Fibroblast of skin of back (primary cell): ENCODE measurements at regions not wholly inside any gene's neighbourhood (a gene's known extent, or its start where the extent isn't known, plus 50 kb on each side); places are given as distances from the start of the nearest gene placed in this dataset.
A peak's percentile ranks its signal among the peaks of the same experiment; 100 is the strongest.
"Not testable (repeated sequence)": the region's sequence is repeated elsewhere in the genome, so short reads cannot be mapped to it uniquely, and the experiment has no call there.

Experiments
- DNase-seq: peaks from one replicate; pipeline ENCODE4 v3.0.0-alpha.2; 2013

DNA sequence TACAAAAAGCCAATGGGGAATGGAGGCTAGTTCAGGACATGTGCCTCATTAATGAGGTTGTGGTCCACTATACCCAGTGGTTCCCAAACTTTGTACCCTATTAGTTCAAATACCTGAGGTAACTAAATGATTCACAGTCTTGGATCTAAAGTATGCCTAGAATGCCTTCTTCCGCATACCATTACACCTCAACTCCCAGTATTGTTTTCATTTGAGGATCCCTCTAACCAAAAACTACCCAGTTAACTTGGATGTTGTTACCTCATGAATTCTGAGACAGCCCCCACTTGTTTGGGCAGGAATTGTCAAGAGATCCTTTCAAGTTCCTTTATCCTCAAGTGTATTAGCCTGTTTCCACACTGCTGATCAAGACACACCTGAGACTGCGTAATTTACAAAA is 439.2 kb downstream of the PCDH10 start:
- no peak for DNase-seq

- DNase-seq = no peak
These were observed 436.2 kb downstream of the PCDH10 start for GRCh38 chr4:133585323-133585722.

DNA sequence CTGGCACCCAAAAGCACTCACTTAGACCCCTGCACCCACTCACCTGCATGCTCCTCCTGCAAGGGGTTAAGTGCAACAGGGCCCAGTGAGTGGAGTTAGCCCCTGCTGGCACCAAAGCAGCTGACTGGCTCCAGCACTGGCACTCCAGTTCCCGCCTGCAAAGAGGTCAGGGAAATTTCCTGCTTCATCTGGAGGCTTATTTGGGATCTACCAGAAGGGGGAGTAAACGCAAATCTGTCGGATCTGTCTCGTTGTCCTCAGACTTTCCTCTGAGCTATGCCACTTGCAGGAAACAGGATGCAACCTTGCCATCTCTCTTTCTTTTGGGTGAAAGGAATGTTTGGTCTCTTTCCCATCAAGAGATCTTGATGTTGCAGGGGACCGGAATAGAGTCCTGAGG is 435.6 kb downstream of the PCDH10 start:
- no peak for DNase-seq

GRCh38 chr4:133581996-133582619 is 433.0 kb downstream of the PCDH10 start:
- DNase-seq = no peak

DNA sequence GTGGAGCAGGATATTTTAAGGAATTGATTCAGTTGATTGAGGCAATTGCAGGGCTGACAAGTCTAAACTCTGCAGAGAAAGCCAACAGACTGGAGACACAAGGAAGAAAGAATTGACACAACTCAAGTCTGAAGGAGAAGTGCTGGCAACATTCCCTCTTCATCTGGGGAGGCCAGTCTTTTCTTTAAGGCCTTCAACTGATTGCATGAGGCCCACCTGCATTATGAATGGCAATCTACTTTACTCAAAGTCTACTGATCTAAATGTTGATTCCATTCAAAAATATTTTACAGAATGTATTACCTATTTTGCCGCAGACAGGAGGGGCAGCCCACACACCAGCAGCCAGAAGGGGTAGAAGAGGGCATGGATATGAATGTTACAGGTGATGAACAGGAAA is 425.2 kb downstream of the PCDH10 start:
- no peak for DNase-seq

GRCh38 chr4:133565379-133565778 is 416.3 kb downstream of the PCDH10 start:
- peak; percentile 62 for DNase-seq

- no peak for DNase-seq
These were observed 410.9 kb downstream of the PCDH10 start for GRCh38 chr4:133559987-133560386.

- DNase-seq = peak; percentile 14
These were observed 406.6 kb downstream of the PCDH10 start for GRCh38 chr4:133555671-133556070.

- DNase-seq = no peak
These were observed 401.3 kb downstream of the PCDH10 start for GRCh38 chr4:133550436-133550835.

GRCh38 chr4:133544097-133544496 is 395.0 kb downstream of the PCDH10 start:
- no peak for DNase-seq

- DNase-seq = no peak
These were observed 388.7 kb downstream of the PCDH10 start for GRCh38 chr4:133537780-133538281.

DNA sequence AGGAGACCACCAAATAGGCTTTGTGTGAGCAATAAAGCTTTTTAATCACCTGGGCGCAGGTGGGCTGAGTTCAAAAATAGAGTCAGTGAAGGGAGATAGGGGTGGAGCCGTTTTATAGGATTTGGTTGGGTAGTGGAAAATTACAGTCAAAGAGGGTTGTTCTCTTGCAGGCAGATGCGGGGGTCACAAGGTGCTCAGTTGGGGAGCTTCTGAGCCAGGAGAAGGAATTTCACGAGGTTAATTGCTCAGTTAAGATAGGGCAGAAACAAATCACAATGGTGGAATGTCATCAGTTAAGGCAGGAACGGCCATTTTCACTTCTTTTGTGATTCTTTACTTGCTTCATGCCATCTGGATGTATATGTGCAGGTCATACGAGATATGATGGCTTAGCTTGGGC is 385.1 kb downstream of the PCDH10 start:
- DNase-seq = not testable (repeated sequence)

- DNase-seq = peak; percentile 1
These were observed 375.3 kb downstream of the PCDH10 start for GRCh38 chr4:133524369-133524768.

- peak; percentile 83 for DNase-seq
These were observed 364.8 kb downstream of the PCDH10 start for GRCh38 chr4:133513901-133514300.

DNA sequence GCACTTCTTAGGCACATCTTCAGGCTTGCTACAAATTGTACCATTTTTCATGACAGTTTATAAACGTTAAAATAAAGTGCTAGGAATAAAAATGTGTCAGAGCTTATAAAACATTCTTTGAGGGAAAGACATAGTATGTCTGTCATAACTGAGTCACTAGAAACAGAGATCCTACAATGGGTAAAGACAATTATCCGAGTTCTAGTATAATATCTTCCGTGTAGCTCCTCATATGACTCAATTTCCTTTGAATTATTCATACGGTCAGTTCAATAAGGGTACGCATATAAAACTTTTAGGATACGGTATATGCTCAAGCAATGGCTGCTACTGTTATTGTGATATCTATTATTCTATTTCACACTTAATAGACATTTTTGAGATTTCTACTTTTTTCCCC is 349.1 kb downstream of the PCDH10 start:
- peak; percentile 21 for DNase-seq

GRCh38 chr4:133493776-133494175 is 344.7 kb downstream of the PCDH10 start:
- no peak for DNase-seq

- DNase-seq = no peak
These were observed 344.1 kb downstream of the PCDH10 start for GRCh38 chr4:133493241-133493640.

DNA sequence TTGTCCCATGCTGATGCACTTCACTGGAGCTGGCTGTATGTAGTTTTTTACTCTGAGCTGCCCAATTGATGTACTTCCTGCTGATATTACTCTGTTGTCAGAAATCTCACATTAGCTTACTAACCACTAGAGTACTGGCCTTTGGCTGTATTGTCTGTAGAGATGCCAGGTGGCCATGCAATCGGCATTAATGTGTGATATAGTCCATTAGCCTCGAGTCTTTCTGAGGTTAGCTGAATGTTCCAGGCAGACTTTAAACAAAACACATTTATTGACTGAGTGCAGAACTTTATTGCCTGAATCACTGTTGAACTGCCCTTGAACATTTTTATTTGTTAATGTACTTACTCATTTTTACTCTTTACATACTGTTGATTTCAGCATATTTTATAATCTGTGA is 335.2 kb downstream of the PCDH10 start:
- no peak for DNase-seq

GRCh38 chr4:133483600-133484246 is 334.6 kb downstream of the PCDH10 start:
- peak; percentile 51 for DNase-seq

DNA sequence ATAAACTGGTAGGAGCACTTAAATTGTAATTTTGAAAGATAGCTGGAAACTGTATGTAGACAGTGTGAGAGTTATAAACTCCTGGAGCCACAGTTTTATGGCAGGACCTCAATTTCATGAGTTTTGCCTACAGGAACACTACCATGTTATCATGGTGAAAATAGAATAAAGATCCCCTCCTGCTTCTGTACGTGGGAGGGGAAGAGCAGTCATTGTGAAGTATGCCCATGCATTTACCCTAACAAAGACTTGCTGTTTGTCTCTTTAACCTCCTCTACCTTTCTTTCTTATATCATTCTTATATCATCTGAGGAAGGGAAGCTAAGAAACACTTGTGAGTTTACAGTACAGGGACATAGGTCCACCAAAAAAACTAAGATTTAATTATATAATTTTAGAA is 327.0 kb downstream of the PCDH10 start:
- DNase-seq = no peak

GRCh38 chr4:133474501-133474900 is 325.4 kb downstream of the PCDH10 start:
- no peak for DNase-seq

DNA sequence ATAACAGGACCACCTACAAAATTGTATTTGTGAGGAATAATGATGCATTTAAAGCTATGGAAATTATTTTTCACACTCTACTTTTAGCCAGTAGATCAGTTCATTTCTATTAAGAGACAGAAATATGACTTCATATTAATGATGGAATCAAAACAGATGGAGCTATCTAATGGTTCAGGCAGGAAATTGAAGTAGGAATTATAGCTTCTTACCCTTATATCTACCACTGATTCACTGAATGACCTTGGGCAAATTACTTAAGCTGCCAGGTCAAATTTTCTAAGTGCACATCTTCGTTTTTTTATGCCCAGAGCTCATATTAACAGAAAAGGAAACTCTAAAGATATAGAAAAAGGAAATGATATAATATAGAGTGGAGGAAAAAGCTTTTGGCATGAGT is 323.1 kb downstream of the PCDH10 start:
- no peak for DNase-seq

- DNase-seq = no peak
These were observed 318.3 kb downstream of the PCDH10 start for GRCh38 chr4:133467290-133467947.

DNA sequence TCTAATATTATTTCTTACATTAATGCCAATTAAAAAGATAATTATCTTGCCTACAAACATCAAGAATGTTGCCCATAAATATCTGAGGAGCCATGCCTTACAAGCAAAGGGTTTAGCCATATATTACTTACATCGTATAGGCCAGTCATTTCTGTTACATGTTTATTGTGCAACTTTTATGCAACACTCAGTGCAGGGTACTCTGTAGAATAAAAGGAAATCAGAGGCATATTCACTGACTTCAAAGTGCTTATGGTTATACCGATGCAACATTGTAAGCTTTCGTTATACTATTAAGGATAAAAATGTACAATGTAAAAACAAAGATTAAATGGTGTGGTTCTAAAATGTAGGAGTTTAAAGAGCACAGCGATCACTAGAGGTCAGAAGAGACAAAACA is 315.9 kb downstream of the PCDH10 start:
- DNase-seq = no peak
